Forelimb muscle (tissue), 1 donor: ENCODE measurements at regions not wholly inside any gene's neighbourhood (a gene's known extent, or its start where the extent isn't known, plus 50 kb on each side); places are given as distances from the start of the nearest gene placed in this dataset.
"Not testable (repeated sequence)": the region's sequence is repeated elsewhere in the genome, so short reads cannot be mapped to it uniquely, and the experiment has no call there.

Experiments
- DNase-seq: peaks from one replicate; pipeline ENCODE4 v3.0.0-alpha.2; 2013; ENCODE audit warnings: low read depth

GRCh38 chr9:120338340-120338739 is 241.6 kb downstream of the CDK5RAP2 start:
- DNase-seq = no peak

GRCh38 chr9:120337131-120337530 is 242.8 kb downstream of the CDK5RAP2 start:
- no peak for DNase-seq

GRCh38 chr9:120336753-120337090 is 243.2 kb downstream of the CDK5RAP2 start:
- no peak for DNase-seq

GRCh38 chr9:120336021-120336752 is 243.8 kb downstream of the CDK5RAP2 start:
- DNase-seq = no peak

- DNase-seq = no peak
Observed at GRCh38 chr9:120331913-120332312, 248.1 kb downstream of the CDK5RAP2 start.

GRCh38 chr9:120330031-120330430 is 249.9 kb downstream of the CDK5RAP2 start:
- no peak for DNase-seq

GRCh38 chr9:120327322-120327721 is 252.6 kb downstream of the CDK5RAP2 start:
- DNase-seq = no peak

- DNase-seq = no peak
Observed at GRCh38 chr9:120326049-120326693, 253.8 kb downstream of the CDK5RAP2 start.

- DNase-seq = no peak
Observed at GRCh38 chr9:120324996-120325642, 254.8 kb downstream of the CDK5RAP2 start.

- no peak for DNase-seq
Observed at GRCh38 chr9:120324461-120324860, 255.5 kb downstream of the CDK5RAP2 start.

- DNase-seq = no peak
Observed at GRCh38 chr9:120323125-120323524, 256.8 kb downstream of the CDK5RAP2 start.

- no peak for DNase-seq
Observed at GRCh38 chr9:120319452-120319851, 260.5 kb downstream of the CDK5RAP2 start.

- DNase-seq = no peak
Observed at GRCh38 chr9:120315154-120315553, 264.8 kb downstream of the CDK5RAP2 start.

- DNase-seq = no peak
Observed at GRCh38 chr9:120312031-120312430, 267.9 kb downstream of the CDK5RAP2 start.

- DNase-seq = no peak
Observed at GRCh38 chr9:120310035-120310434, 269.9 kb downstream of the CDK5RAP2 start.

- no peak for DNase-seq
Observed at GRCh38 chr9:120308495-120308894, 271.5 kb downstream of the CDK5RAP2 start.

- no peak for DNase-seq
Observed at GRCh38 chr9:120307599-120307998, 272.4 kb downstream of the CDK5RAP2 start.

- no peak for DNase-seq
Observed at GRCh38 chr9:120306561-120306960, 273.4 kb downstream of the CDK5RAP2 start.

- DNase-seq = no peak
Observed at GRCh38 chr9:120306088-120306487, 273.9 kb downstream of the CDK5RAP2 start.

GRCh38 chr9:120304896-120305295 is 275.1 kb downstream of the CDK5RAP2 start:
- not testable (repeated sequence) for DNase-seq

GRCh38 chr9:120303519-120303918 is 276.4 kb downstream of the CDK5RAP2 start:
- DNase-seq = no peak

- no peak for DNase-seq
Observed at GRCh38 chr9:120299785-120300184, 280.2 kb downstream of the CDK5RAP2 start.

- DNase-seq = no peak
Observed at GRCh38 chr9:120294003-120294402, 286.0 kb downstream of the CDK5RAP2 start.
